Activated T-helper 1 cell treated with anti-CD3 and anti-CD28 coated beads, Interleukin-12 subunit alpha, Interleukin-12 subunit beta, Interleukin-2, Interleukin-4 antibody, amounts not matched to agents 30 ng/mL and 10 ng/mL and 1 ng/mL, durations not matched to agents 14 hours and 24 hours and 36 hours (primary cell): ENCODE measurements at regions not wholly inside any gene's neighbourhood (a gene's known extent, or its start where the extent isn't known, plus 50 kb on each side); places are given as distances from the start of the nearest gene placed in this dataset.
"Not testable (repeated sequence)": the region's sequence is repeated elsewhere in the genome, so short reads cannot be mapped to it uniquely, and the experiment has no call there.

ENCODE experiments used
- DNase-seq: peaks from one replicate; pipeline ENCODE4 v3.0.0; 2021; ENCODE audit warnings: low spot score
- H3K27ac Mint-ChIP-seq: one replicate; pipeline ENCODE4 v1.8.0; 2021; ENCODE audit warnings: mild to moderate bottlenecking, mixed read lengths
- H3K27me3 Mint-ChIP-seq: one replicate; pipeline ENCODE4 v1.8.0; 2022; ENCODE audit warnings: mild to moderate bottlenecking, moderate library complexity, mixed read lengths; ENCODE audit not compliant: insufficient read depth
- H3K36me3 Mint-ChIP-seq: one replicate; pipeline ENCODE4 v1.8.0; 2021; ENCODE audit warnings: low read depth, mixed read lengths
- H3K4me1 Mint-ChIP-seq: one replicate; pipeline ENCODE4 v1.8.0; 2021; ENCODE audit warnings: low read depth, mixed read lengths
- H3K4me3 Mint-ChIP-seq: one replicate; pipeline ENCODE4 v1.8.0; 2021; ENCODE audit warnings: mild to moderate bottlenecking, moderate library complexity, mixed read lengths
- H3K9me3 Mint-ChIP-seq: one replicate; pipeline ENCODE4 v1.8.0; 2021; ENCODE audit warnings: mixed read lengths
- intact Hi-C: fragments of 100-400 bp; cut with micrococcal nuclease; formaldehyde crosslinking; loops from one replicate; pipeline ENCODE4 v1.15.1; 2024

DNA sequence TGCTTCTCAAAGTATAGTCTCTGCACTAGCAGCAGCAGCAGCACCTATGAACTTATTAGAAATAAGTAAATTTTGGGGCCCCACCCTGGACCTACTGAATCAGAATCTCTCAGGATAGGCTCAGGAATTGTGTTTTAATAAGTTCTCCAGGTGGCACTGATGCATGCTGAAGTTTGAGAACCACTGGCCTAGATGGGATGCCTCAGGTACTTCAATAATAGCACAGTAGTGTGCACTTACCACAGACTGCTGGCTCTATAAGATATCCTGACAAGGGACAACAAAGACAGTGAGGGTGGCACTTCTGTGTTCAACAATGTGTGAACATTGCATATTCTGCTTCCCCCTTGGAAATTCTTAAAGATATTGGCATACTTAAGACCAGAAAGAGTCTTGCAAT is 64.7 kb upstream of the HABP2 start:
- peaks cover 13% of the 10 kb centered on the region for H3K27me3 Mint-ChIP-seq
- no peaks in the 10 kb centered on the region for H3K9me3 Mint-ChIP-seq

DNA sequence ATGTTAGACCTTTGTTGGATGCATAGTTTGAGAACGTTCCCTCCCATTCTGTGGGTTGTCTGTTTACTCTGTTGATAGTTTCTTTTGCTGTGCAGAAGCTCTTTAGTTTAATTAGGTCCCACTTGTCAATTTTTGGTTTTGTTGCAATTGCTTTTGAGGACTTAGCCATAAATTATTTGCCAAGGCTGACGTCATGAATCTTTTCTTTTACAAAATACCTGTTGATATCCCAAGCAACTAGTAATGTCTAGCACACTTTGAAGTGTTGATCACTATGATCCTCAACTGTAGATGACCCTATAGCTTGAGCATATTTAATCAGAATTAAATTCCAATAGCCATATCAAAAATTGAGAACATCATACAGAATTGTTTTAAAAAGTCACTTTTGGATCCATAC is 63.3 kb upstream of the HABP2 start:
- intact Hi-C loops, H3K4me3 Mint-ChIP-seq, DNase-seq, H3K27ac Mint-ChIP-seq, H3K9me3 Mint-ChIP-seq, H3K4me1 Mint-ChIP-seq, H3K36me3 Mint-ChIP-seq: not testable (repeated sequence)
- peaks cover 10% of the 10 kb centered on the region for H3K27me3 Mint-ChIP-seq

More for the DNA sequence above, 64.7 kb upstream of the HABP2 start:
- intact Hi-C loops: no loop called here
- no peak overlapping the region for H3K4me3 Mint-ChIP-seq
- no peak overlapping the region for H3K27ac Mint-ChIP-seq
- no peaks in the 10 kb centered on the region for H3K4me1 Mint-ChIP-seq
- no peaks in the 10 kb centered on the region for H3K36me3 Mint-ChIP-seq
- DNase-seq: no peak

DNA sequence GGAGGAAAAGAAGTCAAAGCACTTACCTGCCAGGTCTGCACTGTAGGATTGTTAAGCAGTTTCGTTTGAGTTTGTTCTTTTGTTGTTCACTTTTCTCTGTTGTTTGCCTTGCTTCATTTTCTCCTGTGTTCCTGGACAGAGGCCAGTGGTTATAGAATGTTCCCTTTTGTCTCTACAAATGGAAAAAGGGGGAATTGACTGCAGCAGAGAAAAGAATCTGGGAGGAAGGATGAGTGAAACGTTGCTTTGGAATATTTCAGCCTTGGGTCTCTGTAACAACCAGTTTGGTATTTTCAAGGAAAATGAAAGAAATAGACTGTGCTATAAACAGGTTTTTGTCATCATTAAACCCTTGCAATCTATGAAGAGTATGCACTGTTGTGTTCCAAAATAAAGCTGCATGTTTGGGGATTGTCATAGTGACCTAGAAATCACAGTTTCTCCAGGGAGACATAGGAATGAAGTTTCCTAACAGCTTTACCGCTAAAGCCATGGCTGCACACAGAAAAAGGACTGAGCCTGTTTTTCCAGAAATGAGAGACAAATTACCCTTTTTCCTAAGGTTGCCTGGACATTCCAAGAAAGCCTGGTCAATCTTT is 60.8 kb upstream of the HABP2 start:
- H3K9me3 Mint-ChIP-seq: no peaks in the 10 kb centered on the region
- no peaks in the 10 kb centered on the region for H3K36me3 Mint-ChIP-seq
- no peak overlapping the region for H3K4me3 Mint-ChIP-seq
- H3K4me1 Mint-ChIP-seq: no peaks in the 10 kb centered on the region
- H3K27me3 Mint-ChIP-seq: peaks cover 10% of the 10 kb centered on the region
- DNase-seq: no peak
- H3K27ac Mint-ChIP-seq: no peak overlapping the region
- intact Hi-C loops: no loop called here

DNA sequence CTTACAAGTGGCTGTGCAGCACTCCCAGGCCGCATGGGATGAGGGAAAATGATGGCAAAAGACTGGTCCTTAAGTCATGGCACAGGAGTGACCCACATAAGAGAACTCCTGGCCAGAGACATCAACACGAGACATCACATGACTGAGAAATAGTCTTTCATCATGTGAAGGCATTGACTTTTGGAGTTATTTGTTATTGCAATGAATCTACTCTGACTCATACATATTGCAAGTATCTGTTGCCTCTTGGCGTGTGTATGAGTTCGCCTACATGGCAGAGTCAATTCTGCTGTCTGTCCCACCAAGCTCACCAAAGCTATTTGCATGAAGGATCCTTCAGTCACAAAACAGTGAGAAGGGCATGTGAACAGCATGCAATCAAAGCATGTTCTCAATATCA is 59.7 kb upstream of the HABP2 start:
- peaks cover 10% of the 10 kb centered on the region for H3K27me3 Mint-ChIP-seq
- H3K4me1 Mint-ChIP-seq: no peaks in the 10 kb centered on the region
- H3K36me3 Mint-ChIP-seq: no peaks in the 10 kb centered on the region
- H3K9me3 Mint-ChIP-seq: no peaks in the 10 kb centered on the region
- DNase-seq: no peak
- H3K4me3 Mint-ChIP-seq: no peak overlapping the region
- no peak overlapping the region for H3K27ac Mint-ChIP-seq
- intact Hi-C loops: no loop called here

DNA sequence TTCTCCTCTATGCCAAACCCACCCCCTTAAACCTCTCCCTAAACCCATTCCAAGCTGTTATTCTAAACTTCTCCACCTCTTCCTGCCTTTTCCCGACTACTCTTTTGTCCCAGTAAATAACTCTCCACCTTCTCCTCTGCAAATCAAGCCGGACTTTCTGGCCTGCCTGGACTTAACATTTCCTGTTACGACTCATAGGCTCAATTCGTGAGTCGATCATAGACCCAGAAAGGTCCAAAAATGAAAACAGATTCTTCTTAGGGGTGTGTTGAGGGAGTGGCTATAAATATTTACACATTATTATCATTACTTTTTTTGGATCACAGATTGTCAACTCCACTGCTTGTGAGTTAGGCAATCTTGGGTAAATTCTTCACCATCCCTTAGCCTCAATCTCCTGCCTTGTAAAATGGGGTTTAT is 59.0 kb upstream of the HABP2 start:
- no peaks in the 10 kb centered on the region for H3K9me3 Mint-ChIP-seq
- no peaks in the 10 kb centered on the region for H3K4me1 Mint-ChIP-seq

DNA sequence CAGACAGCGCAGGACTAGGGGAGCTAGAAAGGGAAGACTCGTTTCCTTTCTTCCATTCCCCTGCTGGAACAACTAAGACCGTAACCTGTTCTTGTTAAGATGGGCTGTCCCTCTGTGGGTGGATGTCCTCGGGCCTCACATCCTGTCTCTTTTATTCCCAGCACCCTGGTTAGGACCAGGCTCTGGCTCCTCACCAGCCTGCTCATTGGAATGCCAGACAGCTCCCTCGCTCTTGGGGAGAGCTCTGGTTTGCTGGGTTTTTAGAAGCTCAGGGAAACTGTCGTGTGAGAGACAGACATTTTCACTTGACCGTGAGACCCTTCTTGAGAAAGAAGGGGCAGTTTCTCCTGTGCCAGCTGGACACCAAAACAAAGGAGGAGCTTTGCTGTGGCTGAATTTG is 58.1 kb upstream of the HABP2 start:
- no peaks in the 10 kb centered on the region for H3K9me3 Mint-ChIP-seq
- H3K4me3 Mint-ChIP-seq: no peak overlapping the region
- DNase-seq: no peak

More for the DNA sequence above, 59.0 kb upstream of the HABP2 start:
- Mint-ChIP-seq H3K27me3 (peaks cover 9% of the 10 kb centered on the region), H3K4me3 (no peak overlapping the region), H3K27ac (no peak overlapping the region), H3K36me3 (no peaks in the 10 kb centered on the region)
- DNase-seq: no peak
- intact Hi-C loops: no loop called here

DNA sequence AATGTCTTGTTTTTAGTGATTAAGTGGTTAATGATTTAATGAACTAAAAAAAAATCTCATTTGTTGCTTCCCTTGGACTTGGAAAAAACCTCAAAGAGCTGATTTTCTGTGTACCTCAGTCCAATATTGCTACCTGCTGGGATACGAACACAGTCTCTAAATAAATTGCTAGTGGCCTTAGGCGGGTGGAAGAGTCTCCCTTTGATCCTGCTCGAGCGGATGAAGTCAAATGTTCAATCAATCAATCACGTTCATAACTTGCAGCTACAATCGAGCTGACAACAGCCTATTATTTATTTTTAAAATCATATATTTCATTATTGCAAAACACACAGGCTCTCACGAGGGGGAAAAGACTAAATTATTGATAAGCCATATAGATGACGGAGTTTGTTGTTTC is 57.3 kb upstream of the HABP2 start:
- Mint-ChIP-seq H3K4me3 (no peak overlapping the region), H3K4me1 (no peaks in the 10 kb centered on the region), H3K27ac (no peak overlapping the region), H3K27me3 (no peaks in the 10 kb centered on the region), H3K36me3 (no peaks in the 10 kb centered on the region), H3K9me3 (no peaks in the 10 kb centered on the region)
- intact Hi-C loops: no loop called here
- DNase-seq: no peak

More for the DNA sequence above, 58.1 kb upstream of the HABP2 start:
- peaks cover under 1% of the 10 kb centered on the region for H3K27me3 Mint-ChIP-seq
- H3K36me3 Mint-ChIP-seq: no peaks in the 10 kb centered on the region
- no peaks in the 10 kb centered on the region for H3K4me1 Mint-ChIP-seq
- no peak overlapping the region for H3K27ac Mint-ChIP-seq
- intact Hi-C loops: no loop called here

DNA sequence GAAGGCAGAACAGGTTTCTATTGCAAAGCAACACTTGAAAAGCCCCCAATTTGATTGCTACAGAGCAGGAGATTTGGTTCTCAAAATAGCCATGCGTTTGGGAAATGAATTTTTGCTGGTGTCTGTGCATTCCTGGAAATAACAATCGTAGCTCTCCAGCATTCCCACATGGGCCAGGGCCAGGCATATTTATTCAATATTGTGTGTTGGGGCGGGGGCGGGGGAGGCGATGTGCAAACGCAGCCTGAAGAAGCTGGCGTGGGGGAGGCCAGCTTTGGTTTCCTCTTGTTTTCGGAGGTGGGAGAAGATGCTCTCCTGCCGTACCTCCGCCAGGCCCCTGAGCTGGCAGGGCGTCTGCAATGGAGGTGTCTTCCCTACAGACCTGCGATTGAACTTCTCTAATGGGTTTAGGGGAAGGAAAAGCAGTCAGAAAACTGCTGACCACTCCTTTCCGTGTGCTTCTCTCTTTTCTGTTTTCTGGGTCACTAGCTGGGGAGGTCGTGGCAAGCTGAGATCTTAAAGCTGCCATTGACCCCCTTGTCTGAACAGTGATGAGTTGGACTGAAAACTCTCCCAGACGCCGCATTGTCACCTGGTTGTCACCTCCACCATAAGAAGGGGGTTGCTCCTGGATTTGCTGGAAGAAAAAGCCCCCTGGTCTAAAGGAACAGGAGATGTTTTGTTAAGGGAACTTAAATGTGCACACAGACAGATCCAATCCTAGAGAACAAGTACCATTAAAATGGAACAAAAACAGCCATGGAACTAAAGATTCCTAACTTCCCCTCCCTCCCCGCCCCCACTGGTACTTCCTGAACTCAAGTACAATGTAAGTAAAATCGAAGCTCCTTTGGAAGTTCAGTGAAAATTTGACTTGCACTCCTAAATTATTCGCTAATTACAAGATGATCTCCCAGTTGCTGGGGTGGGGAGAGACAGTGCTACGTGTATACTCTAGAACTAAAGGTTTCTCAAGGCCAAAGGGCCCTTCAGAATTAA is 56.4 kb upstream of the HABP2 start:
- no peak for DNase-seq

DNA sequence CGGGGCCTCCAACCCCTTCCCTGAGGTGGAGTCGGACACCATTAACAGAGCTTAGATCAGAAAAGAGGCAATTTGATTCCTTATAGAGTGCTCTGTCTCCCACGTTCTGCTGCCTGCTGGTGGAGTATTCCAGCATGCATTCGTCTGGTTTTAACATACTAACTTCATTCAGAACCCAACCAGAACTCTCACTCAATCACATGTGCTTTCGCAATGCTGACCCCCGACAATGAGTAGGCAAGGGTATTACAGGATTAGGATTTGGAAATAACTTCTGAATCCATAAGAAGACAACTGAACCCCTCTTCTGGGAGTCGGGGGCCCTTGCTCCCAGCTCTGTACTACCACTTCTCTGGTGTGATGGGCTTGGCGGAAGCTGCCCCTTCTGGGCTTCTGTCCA is 55.7 kb upstream of the HABP2 start:
- no peak overlapping the region for H3K27ac Mint-ChIP-seq
- H3K27me3 Mint-ChIP-seq: no peaks in the 10 kb centered on the region
- H3K4me1 Mint-ChIP-seq: no peaks in the 10 kb centered on the region
- H3K9me3 Mint-ChIP-seq: no peaks in the 10 kb centered on the region
- DNase-seq: no peak
- intact Hi-C loops: no loop called here
- no peaks in the 10 kb centered on the region for H3K36me3 Mint-ChIP-seq
- no peak overlapping the region for H3K4me3 Mint-ChIP-seq

More for the DNA sequence above, 56.4 kb upstream of the HABP2 start:
- intact Hi-C loops: no loop called here
- Mint-ChIP-seq H3K27ac (no peak overlapping the region), H3K36me3 (no peaks in the 10 kb centered on the region), H3K4me3 (no peak overlapping the region), H3K4me1 (no peaks in the 10 kb centered on the region), H3K9me3 (no peaks in the 10 kb centered on the region), H3K27me3 (no peaks in the 10 kb centered on the region)

DNA sequence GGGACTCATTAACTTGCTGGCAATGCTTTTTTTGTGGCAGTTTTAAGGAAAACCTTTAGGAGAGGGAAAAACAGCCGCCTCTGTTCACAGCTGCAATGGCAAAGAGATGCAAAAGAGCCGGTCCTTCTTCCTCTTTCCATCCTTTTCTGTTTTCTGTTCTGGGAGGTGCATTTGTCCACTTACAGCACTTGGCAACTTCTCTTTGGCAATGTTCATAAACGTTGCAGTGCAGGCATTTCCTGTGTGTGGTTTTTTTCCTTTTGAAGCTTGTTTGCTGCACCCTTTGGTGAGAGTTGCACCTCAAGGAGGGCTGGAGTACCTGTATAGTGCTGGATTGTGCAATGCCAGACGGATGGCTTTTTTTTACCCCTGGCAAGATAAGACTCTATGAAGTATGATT is 53.9 kb upstream of the HABP2 start:
- intact Hi-C loops: no loop called here
- H3K9me3 Mint-ChIP-seq: no peaks in the 10 kb centered on the region
- no peaks in the 10 kb centered on the region for H3K36me3 Mint-ChIP-seq
- H3K4me3 Mint-ChIP-seq: no peak overlapping the region
- H3K4me1 Mint-ChIP-seq: no peaks in the 10 kb centered on the region
- DNase-seq: no peak
- H3K27ac Mint-ChIP-seq: no peak overlapping the region
- peaks cover 4% of the 10 kb centered on the region for H3K27me3 Mint-ChIP-seq

DNA sequence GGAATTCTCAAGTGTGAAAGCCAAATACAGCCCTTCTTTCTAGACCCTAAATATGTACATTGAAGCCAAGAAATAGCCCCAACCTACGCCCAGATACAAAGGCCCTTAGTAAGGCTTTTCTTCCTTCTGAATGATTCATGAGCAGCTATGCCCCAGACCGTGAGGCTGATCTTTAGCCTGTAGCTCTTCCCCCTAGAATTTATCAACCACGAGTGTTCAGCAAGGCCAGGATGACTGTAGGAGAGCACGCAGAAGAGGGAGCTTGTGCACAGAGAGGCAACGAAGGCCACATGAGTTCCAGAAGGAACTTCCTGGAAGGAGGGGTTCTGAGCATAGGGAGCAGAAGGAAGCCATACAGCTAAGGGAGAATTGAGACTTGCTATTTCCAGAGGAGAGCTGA is 53.0 kb upstream of the HABP2 start:
- Mint-ChIP-seq H3K36me3 (no peaks in the 10 kb centered on the region), H3K27me3 (peaks cover 4% of the 10 kb centered on the region), H3K4me1 (no peaks in the 10 kb centered on the region), H3K27ac (no peak overlapping the region), H3K9me3 (no peaks in the 10 kb centered on the region), H3K4me3 (no peak overlapping the region)
- no peak for DNase-seq
- intact Hi-C loops: no loop called here

DNA sequence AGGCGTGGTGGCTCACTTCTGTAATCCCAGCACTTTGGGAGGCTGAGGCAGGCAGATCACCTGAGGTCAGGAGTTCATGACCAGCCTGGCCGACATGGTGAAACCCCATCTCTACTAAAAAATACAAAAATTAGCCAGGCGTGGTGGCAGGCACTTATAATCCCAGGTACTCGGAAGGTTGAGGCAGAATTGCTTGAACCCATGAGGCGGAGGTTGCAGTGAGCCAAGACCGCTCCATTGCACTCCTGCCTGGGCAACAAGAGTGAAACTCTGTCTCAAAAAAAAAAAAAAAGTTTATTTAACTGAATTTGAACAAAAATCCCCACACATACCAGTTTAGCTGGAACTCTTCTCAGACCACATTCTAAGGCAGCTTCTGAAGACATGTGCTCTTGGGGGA is 51.8 kb upstream of the HABP2 start:
- H3K27me3 Mint-ChIP-seq, H3K9me3 Mint-ChIP-seq, H3K27ac Mint-ChIP-seq, DNase-seq, H3K4me1 Mint-ChIP-seq, H3K36me3 Mint-ChIP-seq, intact Hi-C loops, H3K4me3 Mint-ChIP-seq: not testable (repeated sequence)
